ENCODE measurements at regions not wholly inside any gene's neighbourhood (a gene's known extent, or its start where the extent isn't known, plus 50 kb on each side); places are given as distances from the start of the nearest gene placed in this dataset.

DNA sequence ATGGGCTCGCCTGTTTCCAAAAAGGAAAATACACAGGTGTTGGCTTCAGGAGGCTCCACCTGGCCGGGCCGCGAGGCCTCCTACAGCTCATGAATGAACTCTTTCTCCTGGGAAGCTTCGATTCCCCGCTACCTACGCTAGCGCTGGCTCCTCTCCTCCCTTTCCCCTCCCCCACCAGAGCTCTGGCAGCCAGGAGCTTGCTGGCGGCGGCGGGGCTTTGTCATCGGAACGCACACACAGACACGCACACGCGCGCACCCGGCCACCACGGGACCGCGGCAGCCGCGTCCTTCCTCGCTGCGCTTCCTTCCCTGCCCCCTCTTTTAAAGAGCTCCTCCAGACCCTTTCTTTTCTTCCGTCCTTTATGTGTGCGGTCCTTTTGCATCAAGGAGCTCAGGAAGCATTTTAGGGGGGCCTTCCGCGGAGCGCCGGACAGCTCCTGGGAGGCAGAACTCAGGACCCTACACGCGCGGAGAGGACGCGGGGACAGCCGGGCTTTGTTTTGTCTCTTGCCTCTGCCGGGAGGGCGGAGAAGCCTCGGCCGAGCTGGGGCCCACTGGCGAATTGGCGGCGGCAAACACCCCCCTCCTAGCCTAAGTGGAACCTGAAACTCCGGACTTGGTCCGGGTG is 70.2 kb upstream of the BCOR start:
- no peak for DNase-seq (ENCODE audit: low read depth in 2 of 2)

- DNase-seq (ENCODE audit: low read depth in 2 of 2), result no peak
Observed at GRCh38 chrX:40167233-40167849, 69.6 kb upstream of the BCOR start.

DNA sequence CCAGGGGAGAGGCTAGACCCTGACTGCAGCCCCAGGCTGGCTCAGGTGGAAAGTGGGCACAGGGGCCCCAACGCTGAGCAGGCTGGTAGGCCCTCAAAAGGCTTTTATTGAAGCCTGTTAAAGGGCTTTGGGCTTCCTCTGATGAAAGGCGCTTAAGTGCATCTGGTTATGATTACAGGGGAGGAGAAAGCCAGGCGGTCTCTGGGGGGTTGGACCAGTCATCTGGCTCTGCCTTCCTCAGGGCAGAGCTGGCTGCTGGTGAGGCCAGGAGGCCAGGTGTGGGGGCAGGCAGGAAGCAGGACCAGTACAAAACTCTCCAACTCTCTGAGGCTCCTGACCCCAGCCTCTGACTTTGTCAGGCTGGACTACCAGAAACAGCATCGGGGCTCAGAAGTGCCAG is 68.8 kb upstream of the BCOR start:
- DNase-seq (ENCODE audit: low read depth in 2 of 2), result no peak

DNA sequence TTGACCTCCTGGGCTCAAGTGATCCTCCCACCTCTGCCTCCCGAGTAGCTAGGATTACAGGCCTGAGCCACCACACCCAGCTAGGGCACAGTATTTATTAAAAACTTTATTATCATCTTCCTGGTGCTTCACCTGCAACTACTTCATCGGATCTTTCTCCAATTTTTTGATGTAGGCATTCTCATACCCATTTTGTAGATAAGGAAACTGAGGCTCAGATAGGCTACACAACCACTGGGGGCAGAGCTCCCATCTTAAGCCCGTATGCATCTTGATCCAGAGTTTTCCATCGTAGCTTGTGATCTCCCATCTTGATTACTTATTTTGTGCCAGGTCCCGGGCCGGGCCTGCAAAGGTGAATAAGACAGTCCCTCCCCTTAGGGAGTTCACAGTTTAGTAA is 68.1 kb upstream of the BCOR start:
- DNase-seq (ENCODE audit: low read depth in 2 of 2), result no peak

DNA sequence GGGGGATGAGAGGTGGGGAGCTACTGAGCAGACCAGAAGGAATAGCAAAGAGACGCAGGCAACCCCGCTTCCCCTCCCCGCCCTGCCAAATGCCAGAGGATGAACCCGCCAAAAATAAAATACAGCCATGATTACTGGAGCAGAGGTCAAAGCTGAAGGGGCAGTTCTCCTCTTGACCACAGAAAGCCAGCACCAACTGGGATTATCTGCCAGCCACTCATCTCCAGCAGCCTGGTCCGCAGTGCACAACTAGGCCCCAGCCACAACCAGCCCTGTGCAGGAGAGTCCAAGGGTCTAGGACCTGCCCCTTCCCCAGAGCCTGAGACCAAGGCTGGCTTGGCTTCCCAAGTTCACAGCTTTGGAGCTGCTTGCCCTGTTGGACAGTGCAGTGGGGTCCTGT is 67.4 kb upstream of the BCOR start:
- no peak for DNase-seq (ENCODE audit: low read depth in 2 of 2)

- DNase-seq (ENCODE audit: low read depth in 2 of 2), result no peak
Observed at GRCh38 chrX:40164751-40165150, 67.0 kb upstream of the BCOR start.

GRCh38 chrX:40158036-40158706 is 60.4 kb upstream of the BCOR start:
- DNase-seq (ENCODE audit: low read depth in 2 of 2), result no peak

- no peak for DNase-seq (ENCODE audit: low read depth in 2 of 2)
Observed at GRCh38 chrX:40157228-40158035, 59.7 kb upstream of the BCOR start.

DNA sequence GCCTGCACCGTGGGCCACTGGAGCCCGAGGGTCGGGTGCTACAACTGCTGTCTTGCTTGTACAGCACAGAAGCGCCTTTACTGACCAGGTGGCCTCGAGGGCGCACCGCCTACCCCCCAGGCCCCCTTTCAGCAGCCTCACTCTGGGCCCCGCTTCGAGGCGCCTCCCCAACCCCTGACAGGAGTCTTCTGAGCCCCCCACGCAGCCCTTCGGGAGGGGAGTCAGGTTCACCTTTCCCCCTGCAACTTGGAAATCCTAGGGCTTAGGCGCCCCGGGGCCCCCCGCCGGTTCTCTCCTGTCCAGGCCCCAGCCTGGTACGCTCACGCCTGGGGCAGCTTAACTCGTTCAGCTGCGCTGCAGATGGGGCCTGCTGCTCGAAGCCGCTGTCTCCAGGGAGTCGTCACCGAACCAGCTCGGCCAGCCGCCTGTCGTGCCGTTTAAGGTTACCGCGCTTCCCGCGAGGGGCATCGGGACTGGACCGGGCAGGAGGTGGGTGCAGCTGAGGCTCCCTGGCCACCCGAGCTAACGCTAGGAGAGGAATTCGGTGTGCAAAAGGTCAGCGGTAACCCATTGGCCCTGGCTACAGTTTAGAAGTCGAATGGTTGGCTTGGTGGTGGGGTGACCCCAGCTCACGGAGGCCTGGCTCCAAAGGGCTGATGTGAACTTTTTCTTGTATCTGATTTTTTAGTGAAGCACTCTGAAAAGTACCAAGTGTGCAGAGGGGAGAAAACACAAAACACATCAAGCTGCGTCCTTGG is 58.9 kb upstream of the BCOR start:
- no peak for DNase-seq (ENCODE audit: low read depth in 2 of 2)

- DNase-seq (ENCODE audit: low read depth in 2 of 2), result no peak
Observed at GRCh38 chrX:40155589-40156469, 58.1 kb upstream of the BCOR start.

- no peak for DNase-seq (ENCODE audit: low read depth in 2 of 2)
Observed at GRCh38 chrX:40154853-40155588, 57.3 kb upstream of the BCOR start.

- DNase-seq (ENCODE audit: low read depth in 2 of 2), result no peak
Observed at GRCh38 chrX:40154250-40154852, 56.6 kb upstream of the BCOR start.

DNA sequence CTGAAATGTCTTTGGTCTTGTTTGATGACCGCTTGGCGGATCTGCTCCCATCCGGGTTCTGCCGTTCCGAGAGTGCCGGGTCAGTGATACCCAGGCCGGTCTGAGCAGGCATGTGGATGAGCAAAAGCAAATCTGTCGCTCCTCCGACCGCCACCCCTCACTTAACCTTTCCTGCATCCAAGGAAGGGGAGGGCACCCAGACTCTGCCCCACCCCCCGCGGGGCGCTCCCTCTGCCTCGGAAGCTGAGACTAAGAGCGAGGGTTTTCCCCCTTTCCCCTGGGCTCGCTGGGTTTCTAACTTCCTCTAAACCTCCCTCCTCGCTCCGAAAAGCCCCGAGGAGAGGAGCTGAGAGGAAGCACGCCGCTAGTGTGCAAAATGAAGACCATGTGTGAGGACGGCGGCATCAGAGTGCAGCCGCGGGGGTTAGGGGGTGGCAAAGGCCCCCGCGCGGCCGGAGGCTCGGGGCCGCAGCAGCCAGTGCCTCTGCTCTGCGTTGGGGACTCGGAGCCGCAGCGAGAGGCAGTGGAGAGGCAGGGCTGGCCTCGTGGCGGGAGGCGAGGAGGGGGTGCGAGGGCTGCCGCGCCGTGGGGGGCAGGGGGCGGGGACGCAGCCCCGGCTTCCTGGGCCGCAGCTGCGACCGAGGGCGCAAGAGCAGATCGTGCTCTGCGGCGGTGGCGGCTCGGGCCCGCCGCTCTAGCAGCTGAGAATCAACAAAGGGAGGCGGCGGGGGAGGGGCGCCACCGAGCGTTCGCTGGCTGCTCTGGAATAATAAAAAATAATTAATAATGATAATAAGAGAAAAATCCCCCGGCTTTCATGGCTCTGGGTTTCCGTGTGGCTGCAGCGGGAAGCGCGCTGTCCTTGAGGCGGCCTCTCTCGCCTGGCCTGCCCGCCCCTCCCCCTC is 55.8 kb upstream of the BCOR start:
- peak; percentile 53 to 58 for DNase-seq (ENCODE audit: low read depth in 2 of 2)

DNA sequence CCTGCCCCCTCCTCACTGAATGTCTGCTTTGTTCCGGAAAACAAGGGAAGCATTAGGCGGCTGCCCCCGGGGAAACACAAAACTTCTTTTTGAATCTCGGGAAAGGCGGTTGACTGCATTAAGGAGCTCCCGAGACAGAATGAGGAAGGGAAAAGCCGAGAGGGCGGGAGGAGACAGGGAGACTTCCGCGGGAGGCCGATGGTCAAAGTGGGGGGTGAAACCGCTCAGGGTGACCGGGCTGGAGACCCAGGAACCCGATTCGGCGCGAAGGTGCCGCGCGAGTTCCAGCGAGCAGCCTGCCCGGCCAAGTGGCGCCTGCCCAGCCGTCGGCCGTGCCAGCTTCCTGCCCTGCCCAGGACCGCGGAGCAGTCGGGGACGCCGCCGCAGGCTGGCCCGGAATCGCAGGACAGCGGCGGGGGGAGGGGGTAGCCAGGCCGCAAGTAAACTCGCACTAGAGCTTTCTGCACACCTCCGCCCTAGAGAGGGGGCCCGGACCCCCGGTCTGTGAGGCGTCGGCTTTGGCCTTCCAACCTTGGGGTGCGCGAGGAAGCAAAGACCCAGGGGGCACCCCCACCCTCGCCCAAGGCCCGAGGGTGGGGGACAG is 55.1 kb upstream of the BCOR start:
- no peak for DNase-seq (ENCODE audit: low read depth in 2 of 2)

DNA sequence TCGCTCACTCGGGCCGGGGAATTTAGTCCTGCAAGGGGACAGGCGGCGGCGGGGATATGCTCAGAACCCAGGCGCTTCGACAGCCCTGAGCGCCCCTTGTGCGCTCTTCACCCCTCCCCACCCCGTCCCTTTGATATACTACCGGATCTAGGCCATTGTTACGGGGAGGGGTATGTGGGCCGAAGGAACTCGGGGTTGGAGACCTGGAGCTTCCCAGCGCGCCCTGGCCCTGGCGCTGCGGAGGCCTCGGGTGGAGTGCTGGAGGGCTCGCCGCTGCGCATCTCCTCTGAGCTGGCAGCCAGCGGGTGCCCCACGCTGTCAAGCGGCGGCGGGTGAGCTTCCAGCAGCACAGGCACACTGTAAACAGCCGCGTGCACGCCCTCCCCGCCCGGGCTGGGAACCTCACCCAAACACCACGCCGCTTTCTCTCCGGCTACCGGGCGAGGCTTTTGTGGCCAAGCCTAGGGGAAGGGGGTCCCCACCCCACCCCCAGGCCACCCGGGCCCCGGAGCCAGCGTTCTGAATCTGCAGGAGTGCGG is 54.5 kb upstream of the BCOR start:
- DNase-seq (ENCODE audit: low read depth in 2 of 2), result no peak

GRCh38 chrX:40151211-40152172 is 53.7 kb upstream of the BCOR start:
- DNase-seq (ENCODE audit: low read depth in 2 of 2), result no peak

DNA sequence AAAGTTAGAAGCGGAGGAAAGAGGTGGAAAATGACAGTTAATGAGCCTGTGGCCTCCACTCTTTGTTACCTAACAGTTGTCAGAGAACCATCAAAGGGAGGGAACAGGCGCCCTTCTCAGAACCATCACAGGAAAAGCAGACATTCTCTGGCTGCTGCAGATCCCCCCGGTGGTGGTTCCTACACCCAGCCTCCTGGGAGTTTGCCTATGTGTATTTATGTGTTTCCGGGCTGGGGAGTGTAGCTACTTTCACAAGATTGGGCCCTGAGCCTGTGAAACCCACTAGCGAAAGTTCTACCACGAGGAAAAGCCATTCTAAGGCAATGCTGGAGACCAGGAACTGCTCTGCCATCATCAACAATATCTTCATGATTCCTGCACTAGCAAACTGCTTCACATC is 52.7 kb upstream of the BCOR start:
- no peak for DNase-seq (ENCODE audit: low read depth in 2 of 2)
